Hepatic stellate cell (primary cell): ENCODE measurements at regions not wholly inside any gene's neighbourhood (a gene's known extent, or its start where the extent isn't known, plus 50 kb on each side); places are given as distances from the start of the nearest gene placed in this dataset.
"Not testable (repeated sequence)": the region's sequence is repeated elsewhere in the genome, so short reads cannot be mapped to it uniquely, and the experiment has no call there.

Source experiments
- DNase-seq: peaks from one replicate; pipeline ENCODE4 v3.0.0; 2011; ENCODE audit warnings: low spot score

DNA sequence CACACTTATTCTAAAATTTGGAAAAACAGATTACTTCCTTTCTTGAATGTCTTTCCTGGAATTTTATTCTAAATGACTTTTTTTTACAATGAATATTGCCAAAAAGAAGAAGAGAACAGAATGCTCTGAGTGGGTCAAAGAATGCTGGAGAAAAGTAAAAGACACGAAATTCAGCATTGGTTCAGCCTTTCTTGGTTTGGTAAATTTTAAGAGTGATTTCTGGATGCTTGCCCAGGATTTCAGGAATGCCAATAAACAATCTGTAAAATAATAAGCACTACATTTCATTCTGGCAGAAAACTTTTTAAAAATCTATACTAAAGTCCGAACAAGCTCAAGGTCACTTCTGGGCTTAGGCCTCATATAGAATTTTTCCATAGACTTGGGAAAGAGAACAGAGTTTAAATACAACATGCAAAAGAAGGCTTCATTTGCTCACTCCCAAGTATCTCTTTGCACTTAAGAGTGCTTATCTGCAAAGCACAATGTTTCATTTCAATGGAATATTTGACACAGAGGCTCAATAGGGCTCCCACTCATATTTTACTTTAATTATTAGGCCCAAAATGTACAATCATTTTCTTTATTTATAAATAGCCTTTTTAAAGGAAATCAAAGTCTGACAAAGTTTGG is 359.5 kb upstream of the ANKRD30A start:
- DNase-seq, result no peak

DNA sequence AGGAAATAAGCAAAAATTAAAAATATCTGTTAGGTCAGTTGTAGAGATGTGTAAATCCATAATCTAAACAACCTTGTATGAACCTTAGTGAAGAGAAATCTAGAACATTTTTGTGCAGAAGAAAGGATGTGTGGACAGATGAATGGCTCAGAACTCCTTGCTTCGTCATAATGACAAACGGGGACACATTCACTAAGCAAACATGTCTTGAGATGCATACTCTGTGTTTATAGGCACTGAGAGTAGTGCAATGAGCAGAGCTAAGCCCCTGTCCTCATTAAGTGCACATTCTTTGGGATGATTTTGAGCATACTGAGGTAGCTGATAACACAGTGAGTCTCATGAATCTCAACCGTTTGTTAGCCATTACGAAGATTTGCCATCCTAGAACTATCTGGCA is 360.6 kb upstream of the ANKRD30A start:
- DNase-seq, result no peak

- no peak for DNase-seq
Observed at GRCh38 chr10:36761121-36761520, 364.3 kb upstream of the ANKRD30A start.

- peak; percentile 86 for DNase-seq
Observed at GRCh38 chr10:36759141-36759805, 366.1 kb upstream of the ANKRD30A start.

DNA sequence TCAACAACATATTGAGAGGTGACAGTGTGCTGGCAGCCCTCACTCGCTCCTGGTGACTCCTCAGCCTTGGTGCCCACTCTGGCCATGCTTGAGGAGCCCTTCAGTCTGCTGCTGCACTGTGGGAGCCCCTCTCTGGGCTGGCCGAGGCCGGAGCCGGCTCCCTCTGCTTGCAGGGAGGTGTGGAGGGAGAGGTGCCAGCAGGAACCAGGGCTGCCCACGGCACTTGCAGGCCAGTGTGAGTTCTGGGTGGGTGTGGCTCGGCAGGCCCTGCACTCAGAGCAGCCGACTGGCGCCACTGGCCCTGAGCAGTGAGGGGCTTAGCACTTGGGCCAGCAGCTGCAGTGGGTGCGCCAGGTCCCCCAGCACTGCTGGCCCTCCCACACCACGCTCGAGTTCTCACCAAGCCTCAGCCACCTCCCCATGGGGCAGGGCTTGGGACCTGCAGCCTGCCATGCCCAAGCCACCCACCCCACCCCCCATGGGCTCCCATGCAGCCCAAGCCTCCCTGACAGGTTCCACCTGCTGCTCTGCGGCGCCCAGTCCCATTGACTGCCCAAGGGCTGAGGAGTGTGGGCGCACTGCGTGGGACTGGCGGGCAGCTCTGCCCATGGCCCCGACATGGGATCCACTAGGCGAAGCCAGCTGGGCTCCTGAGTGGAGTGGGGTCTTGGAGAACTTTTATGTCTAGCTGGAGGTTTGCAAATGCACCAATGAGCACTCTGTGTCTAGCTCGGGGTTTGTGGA is 377.1 kb upstream of the ANKRD30A start:
- no peak for DNase-seq

DNA sequence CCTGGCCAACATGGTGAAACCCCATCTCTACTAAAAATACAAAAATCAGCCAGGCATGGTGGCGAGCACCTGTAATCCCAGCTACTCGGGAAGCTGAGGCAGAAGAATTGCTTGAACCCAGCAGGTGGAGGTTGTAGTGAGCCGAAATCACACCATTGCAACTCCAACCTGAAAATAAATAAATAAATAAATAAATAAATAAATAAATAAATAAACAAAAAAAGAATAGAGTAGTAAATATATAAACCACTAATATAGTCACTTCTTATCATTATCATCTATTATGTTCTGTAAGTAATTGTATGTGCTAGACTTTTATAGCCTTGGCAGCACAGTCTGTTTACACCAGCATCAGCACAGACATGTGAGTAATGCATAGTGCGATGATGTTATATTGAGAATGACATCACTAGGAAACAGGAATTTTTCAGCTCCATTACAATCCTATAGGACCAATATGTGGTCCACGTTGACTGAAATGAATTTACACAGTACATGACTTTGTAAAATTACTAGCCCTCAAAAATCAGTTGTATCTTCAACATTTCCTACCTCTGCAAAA is 385.4 kb upstream of the ANKRD30A start:
- no peak for DNase-seq

DNA sequence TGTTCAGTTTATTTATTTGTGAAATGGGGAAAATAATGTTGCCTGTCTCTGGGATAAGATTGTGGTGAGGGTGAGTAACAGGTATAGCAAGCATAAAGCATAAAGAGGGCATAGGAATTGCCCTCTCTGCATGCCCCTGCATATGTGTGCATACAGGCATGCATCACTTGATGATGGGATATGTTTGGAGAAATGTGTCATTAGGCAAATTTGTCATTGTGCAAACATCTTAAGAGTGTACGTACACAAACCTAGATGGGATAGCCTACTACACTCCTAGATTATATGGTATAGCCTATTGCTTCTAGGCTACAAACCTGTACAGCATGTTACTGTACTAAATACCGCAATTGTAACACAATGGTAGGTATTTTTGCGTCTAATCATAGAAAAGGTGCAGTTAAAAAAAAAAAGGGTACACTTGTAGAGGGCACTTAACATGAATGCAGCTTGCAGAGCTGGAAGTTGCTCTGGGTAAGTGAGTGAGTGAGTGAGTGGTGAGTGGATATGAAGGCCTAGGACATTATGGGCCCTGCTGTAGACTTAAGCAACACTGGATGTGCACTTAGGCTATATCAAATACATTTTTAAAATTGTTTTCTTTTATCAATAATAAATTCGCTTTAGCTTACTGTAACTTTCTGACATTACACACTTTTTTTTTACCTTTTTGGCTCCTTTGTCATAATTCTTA is 386.5 kb upstream of the ANKRD30A start:
- DNase-seq, result no peak

DNA sequence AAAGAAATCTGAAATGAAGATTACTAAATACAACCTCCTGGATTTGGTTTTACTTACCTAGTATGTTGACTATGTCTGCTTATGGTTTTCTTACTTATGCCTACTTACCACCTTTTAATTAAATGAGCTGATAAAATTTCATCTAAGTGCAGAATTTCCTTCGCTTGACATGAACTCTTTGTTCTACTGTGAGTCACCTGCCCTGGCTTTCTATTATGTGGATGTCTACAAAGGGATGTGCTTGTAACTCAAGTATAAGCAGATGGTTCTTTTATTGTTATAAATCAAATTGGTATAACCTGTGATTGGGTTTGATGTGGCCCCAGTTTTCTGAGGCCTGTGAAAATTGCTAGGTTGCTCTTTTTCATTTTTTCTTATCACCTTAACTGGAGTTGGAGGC is 389.1 kb upstream of the ANKRD30A start:
- no peak for DNase-seq

DNA sequence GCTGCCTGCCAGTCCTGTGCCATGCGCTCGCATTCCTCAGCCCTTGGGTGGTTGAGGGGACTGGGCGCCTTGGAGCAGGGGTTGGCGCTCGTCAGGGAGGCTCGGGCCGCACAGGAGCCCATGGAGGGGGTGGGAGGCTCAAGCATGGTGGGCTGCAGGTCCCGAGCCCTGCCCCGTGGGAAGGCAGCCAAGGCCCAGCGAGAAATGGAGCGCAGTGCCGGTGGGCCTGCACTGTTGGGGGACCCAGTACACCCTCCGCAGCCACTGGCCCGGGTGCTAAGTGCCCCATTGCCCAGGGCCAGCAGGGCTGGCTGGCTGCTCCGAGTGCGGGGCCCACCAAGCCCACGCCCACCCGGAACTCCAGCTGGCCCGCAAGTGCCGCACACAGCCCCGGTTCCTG is 390.8 kb upstream of the ANKRD30A start:
- DNase-seq, result not testable (repeated sequence)

GRCh38 chr10:36730316-36730715 is 395.1 kb upstream of the ANKRD30A start:
- peak; percentile 14 for DNase-seq

DNA sequence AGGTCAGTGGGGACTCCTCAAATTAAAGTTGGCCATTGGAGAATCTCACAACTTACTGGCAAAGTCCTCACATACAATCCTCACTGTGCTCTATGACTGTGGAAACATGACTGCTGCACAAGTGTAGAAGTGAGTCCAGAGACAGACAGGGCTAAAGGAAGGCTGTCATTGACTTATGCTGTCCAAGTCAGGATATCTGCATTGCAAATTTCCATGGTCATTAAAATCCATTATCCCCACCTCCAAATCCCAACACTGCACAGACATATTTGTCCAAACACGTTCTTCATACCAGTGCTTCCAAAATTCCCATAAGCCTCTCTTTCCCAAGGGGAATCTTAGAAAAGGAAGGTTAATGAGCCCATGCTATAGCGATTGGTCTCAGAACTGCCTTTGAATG is 396.8 kb upstream of the ANKRD30A start:
- no peak for DNase-seq

DNA sequence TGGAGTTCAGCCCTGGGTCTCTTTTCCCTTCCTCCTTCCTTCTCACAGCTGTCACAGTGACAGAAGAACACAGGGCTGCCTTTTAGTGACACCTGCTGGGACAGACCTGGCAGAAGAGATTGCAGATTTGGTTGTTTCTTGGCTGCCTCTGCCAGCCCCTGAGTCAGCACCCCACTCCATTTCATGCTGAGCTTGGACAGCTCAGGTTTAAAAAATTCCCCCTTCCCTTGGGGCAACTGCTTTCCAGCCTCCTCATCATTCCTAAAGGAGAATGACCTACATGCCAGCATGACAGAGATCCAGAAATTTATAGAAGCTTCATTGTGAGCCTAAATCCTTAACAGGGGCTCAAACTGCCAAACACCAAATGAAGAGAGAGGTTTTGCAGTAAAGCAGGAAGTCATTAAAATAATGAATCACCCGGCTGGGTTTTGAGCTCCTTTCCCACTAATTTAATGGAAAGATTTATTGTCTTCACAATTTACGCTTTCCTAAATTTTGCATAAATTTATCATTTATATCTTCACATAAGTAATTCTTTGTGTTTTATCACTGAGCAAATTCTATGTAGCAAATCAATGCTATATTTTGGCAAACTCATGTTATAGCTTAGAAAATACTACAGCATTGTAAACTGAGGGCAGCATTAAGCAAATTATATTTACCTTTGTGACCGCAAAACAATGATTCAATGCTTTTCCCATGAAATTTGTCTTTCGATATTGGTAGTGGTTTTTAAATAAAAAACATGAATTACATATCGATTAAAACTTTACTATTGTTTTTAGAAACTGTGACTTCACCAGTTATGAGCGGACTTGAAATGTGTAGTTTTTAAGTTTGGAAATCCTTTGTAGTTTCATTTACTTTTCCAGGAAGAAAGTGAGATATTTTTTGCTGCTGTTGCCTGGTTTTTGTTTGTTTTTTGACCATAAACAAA is 399.5 kb upstream of the ANKRD30A start:
- DNase-seq, result peak; percentile 63

- DNase-seq, result no peak
Observed at GRCh38 chr10:36722777-36723176, 402.6 kb upstream of the ANKRD30A start.

DNA sequence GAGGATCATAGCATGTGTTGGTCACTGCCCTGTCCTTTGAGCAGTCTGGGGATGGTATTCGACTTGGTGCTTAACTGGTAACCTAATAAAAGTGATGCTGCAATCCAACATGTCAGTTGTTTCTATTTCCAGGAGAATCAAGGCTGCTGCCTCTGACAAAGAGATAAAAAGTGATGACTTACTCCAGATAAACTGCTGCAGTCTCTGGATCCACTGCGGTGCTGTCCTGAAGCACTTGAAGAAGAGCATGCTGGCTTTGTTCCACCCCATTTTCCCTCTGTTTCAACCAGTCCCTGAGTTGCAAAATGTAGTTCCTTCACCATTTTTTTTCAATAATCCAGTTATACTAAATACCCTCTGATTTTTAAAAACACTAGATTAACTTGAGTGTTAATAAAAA is 403.5 kb upstream of the ANKRD30A start:
- peak; percentile 7 for DNase-seq

- no peak for DNase-seq
Observed at GRCh38 chr10:36720895-36721294, 404.5 kb upstream of the ANKRD30A start.

GRCh38 chr10:36717118-36717517 is 408.3 kb upstream of the ANKRD30A start:
- DNase-seq, result peak; percentile 14

DNA sequence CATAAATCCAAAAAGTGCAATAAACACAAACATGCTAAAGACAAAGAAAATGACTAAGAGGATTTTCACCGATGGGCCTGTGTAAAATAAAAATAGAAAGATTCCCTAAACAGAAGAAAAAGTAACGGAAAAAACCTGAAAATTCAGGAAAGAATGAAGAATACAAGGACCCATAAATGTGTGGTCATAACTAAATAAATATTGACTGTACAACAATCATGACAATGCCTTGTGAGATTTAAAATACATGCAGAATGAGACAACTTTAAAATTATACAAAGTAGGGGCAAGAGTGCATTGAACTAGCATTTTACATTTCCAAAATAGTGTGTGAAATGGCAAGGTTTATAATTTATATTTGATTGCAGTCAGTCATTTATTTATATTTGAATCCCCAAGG is 409.1 kb upstream of the ANKRD30A start:
- no peak for DNase-seq

DNA sequence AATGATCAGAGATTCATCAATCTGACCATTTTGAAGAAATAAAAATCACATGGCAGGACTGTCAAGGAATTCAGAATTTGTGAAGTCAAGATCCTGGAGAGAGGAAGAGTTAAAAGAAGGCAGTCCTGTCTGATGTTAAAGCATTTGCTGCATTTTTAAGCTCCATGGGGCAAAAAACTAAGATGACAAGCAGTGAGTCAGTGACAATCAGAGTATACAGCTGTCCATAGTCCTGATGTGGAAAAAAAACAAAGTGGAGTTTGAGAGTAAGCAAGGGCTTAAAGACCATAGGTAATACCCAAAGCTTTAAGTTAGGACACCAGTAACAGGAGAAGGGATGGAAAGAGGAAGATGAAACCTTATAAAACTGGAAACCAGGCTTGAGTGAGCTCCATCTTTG is 412.7 kb upstream of the ANKRD30A start:
- no peak for DNase-seq

- no peak for DNase-seq
Observed at GRCh38 chr10:36711361-36711760, 414.0 kb upstream of the ANKRD30A start.

GRCh38 chr10:36704124-36704523 is 421.3 kb upstream of the ANKRD30A start:
- no peak for DNase-seq

- DNase-seq, result no peak
Observed at GRCh38 chr10:36703179-36703578, 422.2 kb upstream of the ANKRD30A start.
